ENCODE measurements at regions not wholly inside any gene's neighbourhood (a gene's known extent, or its start where the extent isn't known, plus 50 kb on each side); places are given as distances from the start of the nearest gene placed in this dataset.

DNA sequence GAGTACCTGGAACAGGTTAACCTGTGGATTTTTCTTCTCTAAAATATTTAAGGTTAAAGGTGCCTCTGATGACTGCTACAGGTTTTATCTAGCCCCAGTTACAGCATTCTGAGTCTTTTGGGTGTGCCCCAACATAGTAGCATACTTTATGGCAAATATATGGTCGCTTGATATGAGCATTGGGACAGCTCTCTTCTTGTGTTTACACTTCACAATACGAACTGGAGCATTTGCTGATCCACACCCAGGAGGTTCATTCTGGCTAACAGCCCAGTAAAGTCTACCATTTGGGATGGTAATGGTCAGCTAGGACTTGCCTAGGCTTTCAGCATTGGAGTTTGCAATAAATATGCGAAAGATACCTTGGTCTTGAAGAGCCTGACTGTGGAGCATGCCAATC, 101.3 kb downstream of the DISP1 start:
- H3K9me3 ChIP-seq = no peaks in the 10 kb centered on the region
- no peak overlapping the region for H3K4me3 ChIP-seq
- no peaks in the 10 kb centered on the region for H3K27me3 ChIP-seq
- DNase-seq = no peak
- H3K36me3 ChIP-seq (ENCODE audit: low read depth, missing control alignments) = no peaks in the 10 kb centered on the region
- peaks cover 23% of the 10 kb centered on the region for H3K4me1 ChIP-seq
- peak overlapping the region in 1 of 2 donors; percentile 45 for H3K27ac ChIP-seq
- intact Hi-C loops (cut with DNase I; ENCODE audit: low total_unique reads) = no loop called here
- WGBS, 2 donors = 84 to 87% methylated on average over 3 of the region's 3 CpGs
- TF ChIP-seq POLR2A (IDR thresholded peaks at IDR 0.05) = no peak
- TF ChIP-seq, protein P1, sequence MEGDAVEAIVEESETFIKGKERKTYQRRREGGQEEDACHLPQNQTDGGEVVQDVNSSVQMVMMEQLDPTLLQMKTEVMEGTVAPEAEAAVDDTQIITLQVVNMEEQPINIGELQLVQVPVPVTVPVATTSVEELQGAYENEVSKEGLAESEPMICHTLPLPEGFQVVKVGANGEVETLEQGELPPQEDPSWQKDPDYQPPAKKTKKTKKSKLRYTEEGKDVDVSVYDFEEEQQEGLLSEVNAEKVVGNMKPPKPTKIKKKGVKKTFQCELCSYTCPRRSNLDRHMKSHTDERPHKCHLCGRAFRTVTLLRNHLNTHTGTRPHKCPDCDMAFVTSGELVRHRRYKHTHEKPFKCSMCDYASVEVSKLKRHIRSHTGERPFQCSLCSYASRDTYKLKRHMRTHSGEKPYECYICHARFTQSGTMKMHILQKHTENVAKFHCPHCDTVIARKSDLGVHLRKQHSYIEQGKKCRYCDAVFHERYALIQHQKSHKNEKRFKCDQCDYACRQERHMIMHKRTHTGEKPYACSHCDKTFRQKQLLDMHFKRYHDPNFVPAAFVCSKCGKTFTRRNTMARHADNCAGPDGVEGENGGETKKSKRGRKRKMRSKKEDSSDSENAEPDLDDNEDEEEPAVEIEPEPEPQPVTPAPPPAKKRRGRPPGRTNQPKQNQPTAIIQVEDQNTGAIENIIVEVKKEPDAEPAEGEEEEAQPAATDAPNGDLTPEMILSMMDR (IDR thresholded peaks at IDR 0.05) = no peak

DNA sequence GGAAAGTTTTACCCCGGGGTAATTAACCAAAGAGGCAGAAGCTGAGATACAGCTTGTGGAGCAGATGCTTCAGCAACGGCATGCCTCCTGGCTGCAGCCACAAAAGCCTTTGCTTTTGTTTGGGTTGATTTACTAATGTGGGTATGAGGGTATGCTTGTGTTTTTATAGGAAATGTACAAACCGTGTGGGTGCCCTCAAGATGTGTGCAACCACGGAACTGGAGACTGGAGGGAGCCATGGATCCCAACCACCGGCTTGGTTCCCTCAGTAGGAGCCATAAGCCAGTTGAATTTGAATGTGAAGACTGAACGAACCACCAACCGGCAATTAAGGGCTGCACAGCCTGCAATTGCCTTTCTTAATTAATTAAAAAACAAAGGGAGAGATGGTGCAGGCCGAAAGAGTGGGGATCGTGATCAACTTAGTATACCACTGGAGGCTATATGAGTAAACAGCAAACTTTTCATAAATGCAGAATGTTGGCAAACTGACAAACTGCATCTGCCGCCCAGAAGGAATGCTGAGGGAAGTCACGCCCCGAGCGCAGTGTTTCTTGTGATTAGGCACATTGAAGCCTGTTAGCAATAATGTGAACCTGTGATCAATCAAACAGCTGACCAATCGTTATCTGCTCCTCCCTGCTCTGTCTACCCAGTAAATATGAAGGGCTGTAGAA, 104.1 kb downstream of the DISP1 start:
- intact Hi-C loops (cut with DNase I; ENCODE audit: low total_unique reads) = no loop called here
- 54 to 63% methylated on average over 14 of the region's 14 CpGs for WGBS, 2 donors
- H3K9me3 ChIP-seq = no peaks in the 10 kb centered on the region
- H3K27ac ChIP-seq = peak overlapping the region in 1 of 2 donors; percentile 10
- H3K36me3 ChIP-seq (ENCODE audit: low read depth, missing control alignments) = no peaks in the 10 kb centered on the region
- TF ChIP-seq POLR2A (IDR thresholded peaks at IDR 0.05) = no peak
- TF ChIP-seq, protein P1 (IDR thresholded peaks at IDR 0.05) = no peak
- H3K4me1 ChIP-seq = peaks cover 18% of the 10 kb centered on the region
- no peak overlapping the region for H3K4me3 ChIP-seq
- DNase-seq = peak; percentile 56
- H3K27me3 ChIP-seq = no peaks in the 10 kb centered on the region

DNA sequence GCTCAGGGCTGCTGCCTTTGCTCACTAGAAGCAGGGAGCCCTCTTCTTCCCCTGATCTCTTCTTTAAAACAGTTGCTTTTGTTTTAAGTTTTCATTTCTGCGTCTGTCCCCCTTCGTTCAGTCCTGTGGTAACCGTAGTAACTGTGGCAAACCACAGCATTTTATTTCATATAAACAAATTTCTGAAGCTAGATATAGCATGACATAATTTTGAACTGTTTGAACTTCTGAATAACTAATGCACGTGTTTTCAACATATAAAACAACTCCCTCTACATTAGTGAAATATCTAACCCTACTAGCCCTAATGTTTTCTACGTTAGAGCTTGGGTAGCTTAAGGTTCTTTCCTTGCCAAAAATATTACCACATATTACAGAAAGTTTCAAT, 104.6 kb downstream of the DISP1 start:
- 48 to 58% methylated on average over 5 of the region's 5 CpGs for WGBS, 2 donors
- no peaks in the 10 kb centered on the region for H3K9me3 ChIP-seq
- peaks cover 21% of the 10 kb centered on the region for H3K4me1 ChIP-seq
- TF ChIP-seq, protein P1 (IDR thresholded peaks at IDR 0.05) = no peak
- TF ChIP-seq POLR2A (IDR thresholded peaks at IDR 0.05) = no peak
- intact Hi-C loops (cut with DNase I; ENCODE audit: low total_unique reads) = no loop called here
- H3K36me3 ChIP-seq (ENCODE audit: low read depth, missing control alignments) = no peaks in the 10 kb centered on the region
- no peak overlapping the region for H3K4me3 ChIP-seq
- peak overlapping the region in 1 of 2 donors; percentile 5 for H3K27ac ChIP-seq
- H3K27me3 ChIP-seq = no peaks in the 10 kb centered on the region
- DNase-seq = no peak

DNA sequence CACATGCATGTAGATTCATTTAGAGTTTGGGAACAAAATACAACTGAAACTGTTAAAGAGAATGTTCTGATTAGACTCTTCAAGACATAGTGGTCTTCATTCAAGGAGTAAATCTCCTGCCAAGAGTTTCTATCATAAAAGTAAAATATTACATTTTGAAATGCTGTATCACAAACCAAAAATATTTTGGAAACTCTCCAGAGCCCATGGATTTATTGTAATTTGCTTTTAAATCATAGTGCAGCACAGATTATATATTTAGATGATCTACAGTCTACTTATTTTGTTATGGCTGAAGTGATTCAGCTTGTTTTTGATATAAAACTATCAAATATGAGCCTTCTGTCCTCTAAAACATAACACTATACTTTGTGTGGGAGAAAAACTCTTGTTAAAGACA, 105.3 kb downstream of the DISP1 start:
- intact Hi-C loops (cut with DNase I; ENCODE audit: low total_unique reads) = no loop called here
- no peak overlapping the region for H3K4me3 ChIP-seq
- peaks cover 21% of the 10 kb centered on the region for H3K4me1 ChIP-seq
- H3K9me3 ChIP-seq = no peaks in the 10 kb centered on the region
- H3K36me3 ChIP-seq (ENCODE audit: low read depth, missing control alignments) = no peaks in the 10 kb centered on the region
- H3K27ac ChIP-seq = peak overlapping the region in 1 of 2 donors; percentile 59
- TF ChIP-seq, protein P1 (IDR thresholded peaks at IDR 0.05) = no peak
- TF ChIP-seq POLR2A (IDR thresholded peaks at IDR 0.05) = no peak
- no peak for DNase-seq
- H3K27me3 ChIP-seq = no peaks in the 10 kb centered on the region

DNA sequence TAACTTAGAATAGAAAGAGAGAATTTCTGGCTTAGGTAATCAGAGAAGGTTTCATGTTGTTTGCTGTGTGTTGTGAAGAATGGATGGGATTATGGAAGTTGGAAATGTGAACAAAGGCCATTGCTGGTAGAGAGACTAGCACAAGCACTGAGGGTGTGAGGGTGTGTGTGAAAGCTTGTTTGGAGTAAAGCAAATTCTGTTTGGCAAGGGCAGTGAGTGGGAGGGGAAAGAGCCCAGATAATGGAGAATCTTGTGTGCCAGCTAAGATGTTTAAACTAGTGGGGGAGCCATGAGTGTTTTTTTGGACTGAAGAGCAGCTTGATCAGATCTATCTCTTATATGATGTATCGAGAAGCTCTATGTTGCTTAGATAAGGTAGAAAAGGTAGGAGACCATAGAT, 107.1 kb downstream of the DISP1 start:
- H3K27me3 ChIP-seq = no peaks in the 10 kb centered on the region
- peak overlapping the region; percentile 9 to 16 for H3K27ac ChIP-seq
- intact Hi-C loops (cut with DNase I; ENCODE audit: low total_unique reads) = no loop called here
- peak; percentile 50 for DNase-seq
- 63 to 73% methylated on average over 1 of the region's 1 CpG for WGBS, 2 donors
- H3K36me3 ChIP-seq (ENCODE audit: low read depth, missing control alignments) = no peaks in the 10 kb centered on the region
- H3K4me1 ChIP-seq = peaks cover 21% of the 10 kb centered on the region
- H3K4me3 ChIP-seq = no peak overlapping the region
- H3K9me3 ChIP-seq = no peaks in the 10 kb centered on the region
- TF ChIP-seq, protein P1 (IDR thresholded peaks at IDR 0.05) = no peak
- no peak for TF ChIP-seq POLR2A (IDR thresholded peaks at IDR 0.05)

Data from testis (tissue), 2 donors.